ENCODE measurements at regions not wholly inside any gene's neighbourhood (a gene's known extent, or its start where the extent isn't known, plus 50 kb on each side); places are given as distances from the start of the nearest gene placed in this dataset.

DNA sequence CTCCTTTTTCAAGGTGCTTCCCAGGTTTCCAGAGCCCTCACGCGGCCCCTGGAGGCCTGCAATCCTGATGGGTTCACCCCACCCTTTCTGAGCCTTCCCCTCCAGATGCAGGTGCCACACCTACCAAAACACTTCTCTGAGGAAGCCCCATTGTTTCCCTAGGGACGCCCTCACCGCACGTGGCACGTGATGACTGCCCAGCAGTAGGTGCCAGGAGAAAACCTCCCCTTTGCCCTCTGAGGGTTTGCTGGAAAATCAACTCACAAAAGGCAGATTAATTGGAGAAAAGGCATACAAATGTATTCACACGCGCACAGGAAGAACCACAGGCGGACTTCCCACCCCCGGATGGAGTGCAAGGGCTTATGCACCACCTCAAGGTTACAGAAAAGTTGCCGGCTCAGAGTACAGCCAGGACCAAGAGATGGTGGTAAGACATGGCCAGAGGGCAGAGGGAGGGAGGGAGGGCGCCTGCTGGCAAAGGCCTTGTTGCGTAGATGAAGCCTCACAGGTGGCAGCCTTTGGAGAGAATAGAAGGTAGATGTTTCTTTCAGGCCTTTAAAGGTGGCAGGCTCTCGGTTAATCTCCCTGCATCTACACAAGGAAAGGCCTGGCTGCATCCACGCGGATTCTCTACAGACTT is 269.4 kb upstream of the RAB6C start:
- no peak for DNase-seq

DNA sequence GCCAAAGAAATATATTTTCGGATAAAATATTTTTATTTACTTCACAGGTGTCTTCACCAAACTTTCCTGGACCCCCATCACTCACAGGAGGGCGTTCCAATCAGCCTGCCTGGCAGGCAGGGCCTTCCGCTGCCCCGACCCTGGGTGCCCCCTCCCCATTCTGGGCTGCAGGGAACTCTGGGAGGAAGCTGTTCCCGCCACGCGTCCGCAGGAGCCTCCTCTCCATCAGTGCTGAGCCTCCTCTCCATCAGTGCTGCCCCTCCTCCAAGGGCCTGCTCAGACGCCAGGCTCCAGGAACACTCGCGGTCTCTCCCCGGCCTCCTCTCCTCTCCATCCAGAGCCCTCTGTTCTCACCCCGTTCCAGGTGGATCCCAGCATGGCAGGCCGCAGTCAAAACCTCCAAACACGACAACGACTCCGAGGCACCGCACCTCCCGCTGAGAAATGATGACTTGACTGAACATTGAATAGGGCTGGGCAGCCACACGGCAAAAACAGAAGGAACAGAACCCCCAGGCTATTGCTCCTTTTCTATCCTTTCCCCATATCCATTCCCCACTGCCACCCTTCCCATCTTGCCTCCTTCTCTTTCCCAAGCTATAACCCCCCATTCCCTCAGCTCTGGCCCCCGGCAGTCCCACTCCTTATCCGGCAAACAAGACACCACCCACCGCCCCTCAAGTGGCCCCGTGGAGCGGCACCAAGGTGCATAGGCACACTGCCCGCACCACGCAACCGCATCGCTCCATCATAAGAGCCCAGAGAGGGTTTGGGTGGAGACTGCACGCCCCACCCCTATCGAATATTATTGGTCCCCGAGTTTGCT is 268.6 kb upstream of the RAB6C start:
- DNase-seq, result no peak

DNA sequence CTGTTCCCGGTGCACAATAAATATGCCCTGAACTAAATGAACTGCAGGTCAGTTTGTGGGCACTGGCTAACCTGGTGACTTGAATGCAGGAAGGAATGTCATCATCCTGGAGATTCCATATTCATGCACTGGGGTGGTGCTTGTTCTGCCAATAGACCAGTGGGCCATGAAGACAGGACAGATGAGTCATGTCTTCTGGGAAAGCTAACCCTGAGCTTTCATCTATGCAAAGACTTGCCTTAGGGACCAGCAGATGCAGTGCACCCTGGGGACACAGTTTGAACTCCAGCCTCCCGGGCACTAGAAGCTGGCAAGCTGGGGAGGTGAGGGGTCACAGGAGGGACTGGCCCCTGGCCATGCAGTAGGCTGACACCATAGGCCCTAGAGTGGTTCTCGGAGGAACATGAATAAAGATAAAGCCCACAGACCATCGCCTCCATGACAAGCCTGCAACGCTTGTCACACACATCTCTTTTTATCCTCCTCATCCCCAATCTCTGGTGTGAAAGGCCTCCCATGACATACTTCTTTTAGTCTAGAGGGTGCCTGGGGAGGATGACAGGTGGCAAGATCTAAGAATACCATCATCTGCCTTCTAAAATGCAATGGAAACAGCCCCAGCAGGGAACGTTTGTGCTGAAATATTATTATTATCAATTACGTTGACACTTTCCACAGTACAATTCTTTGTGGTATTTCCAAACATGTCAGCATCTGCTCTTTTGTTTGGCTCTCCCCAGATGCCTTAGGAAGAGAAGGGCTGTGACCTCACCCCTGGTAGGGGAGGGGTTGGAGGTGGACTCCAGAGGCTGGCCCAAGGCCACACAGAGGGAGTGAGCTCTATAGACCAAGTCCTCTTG is 267.4 kb upstream of the RAB6C start:
- no peak for DNase-seq

DNA sequence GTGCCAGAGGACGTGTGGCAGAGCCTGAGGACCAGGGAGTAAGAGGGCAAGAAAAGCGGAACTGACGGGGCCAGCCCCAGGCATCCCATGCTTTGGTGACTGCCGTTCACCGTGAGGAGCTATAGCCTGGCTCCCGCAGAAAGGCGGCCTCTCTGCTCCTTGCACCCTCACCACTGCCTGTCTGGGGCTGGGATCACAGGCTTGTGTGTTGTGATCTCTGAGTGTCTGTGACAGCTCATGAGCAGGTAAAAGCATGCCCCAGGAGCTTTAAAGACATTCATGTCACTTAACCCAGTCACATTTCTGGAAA is 266.8 kb upstream of the RAB6C start:
- no peak for DNase-seq

DNA sequence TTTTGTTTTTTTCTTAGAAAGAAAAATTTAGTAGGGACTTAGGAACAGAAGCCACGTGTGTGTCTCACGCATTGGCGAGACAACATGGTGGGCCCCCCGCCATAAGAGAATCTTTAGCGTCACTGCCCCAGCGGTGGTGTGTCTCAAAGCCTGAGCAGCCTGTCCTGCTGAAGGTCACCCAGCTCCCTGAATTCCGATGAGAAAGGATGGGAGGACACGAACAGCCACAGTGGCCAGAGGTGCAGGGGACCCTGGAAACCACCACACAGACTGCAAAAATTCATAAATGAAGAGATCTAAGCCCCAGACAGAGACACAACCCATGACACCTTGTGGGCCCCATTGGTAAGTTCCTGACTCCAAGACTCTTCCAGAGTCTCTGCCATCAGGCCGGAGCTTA is 266.1 kb upstream of the RAB6C start:
- no peak for DNase-seq

DNA sequence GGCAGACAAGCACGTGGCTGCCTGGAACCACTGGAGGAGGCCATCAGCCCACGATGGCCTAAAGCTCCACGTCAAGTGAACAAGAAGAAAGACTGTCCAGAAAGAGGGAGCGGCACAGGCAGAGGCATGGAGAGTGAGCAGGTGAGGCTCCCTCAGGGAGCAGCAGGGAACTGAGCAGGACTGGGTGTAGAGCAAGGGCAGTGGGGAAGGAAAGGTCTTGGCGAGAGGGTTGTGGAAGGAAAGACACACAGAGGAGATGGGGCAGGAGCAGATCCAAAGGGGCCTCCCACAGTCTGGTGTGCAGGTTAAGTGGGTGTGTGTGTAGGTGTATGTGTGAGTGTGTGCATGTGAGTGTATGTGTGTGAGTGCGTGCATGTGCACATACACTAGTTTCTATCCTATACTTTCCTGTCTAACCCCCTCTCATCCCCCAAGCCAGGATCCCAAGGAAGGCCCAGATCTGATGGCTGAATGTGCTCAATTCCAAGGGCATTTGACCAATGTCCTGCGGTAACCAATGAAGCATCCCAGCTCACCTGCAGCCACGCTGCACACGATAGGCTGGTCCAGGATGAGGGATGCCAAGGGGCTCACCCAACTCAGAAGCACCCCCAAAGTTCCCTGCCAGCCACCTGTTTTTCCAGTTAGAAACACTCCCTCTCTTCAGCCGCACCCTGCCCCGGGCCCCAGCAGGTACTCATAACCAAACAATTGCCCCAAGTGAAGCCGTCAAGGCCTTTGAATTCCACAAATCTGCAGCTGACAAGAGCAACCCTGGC is 262.5 kb upstream of the RAB6C start:
- DNase-seq, result no peak

DNA sequence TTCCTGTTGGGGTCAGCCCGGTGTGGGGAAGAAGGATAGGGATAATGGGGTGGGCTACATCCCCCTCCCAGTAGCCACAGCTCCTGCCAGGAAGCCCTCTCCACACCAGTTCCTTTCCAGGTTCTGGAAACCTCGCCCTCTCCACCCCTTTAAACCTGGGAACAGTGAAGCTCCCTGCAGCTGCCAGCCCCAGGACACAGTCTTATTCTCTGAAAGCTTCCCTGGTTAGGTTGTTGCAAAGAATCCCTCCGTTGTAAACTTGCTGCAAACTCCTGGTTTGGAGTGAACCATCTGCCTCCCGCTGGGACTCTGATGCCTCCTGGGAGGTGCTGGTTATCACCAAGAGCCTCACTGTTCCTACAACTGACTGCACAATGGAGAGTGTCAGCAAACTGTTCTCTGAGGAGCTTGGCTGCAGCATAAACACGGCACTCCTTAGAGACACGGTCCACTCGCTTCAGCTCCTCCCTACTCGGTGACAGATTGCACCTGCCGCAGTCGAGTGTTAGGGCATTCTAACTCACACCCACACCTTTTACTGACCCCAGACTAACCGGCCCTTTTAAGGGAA is 261.8 kb upstream of the RAB6C start:
- DNase-seq, result no peak

DNA sequence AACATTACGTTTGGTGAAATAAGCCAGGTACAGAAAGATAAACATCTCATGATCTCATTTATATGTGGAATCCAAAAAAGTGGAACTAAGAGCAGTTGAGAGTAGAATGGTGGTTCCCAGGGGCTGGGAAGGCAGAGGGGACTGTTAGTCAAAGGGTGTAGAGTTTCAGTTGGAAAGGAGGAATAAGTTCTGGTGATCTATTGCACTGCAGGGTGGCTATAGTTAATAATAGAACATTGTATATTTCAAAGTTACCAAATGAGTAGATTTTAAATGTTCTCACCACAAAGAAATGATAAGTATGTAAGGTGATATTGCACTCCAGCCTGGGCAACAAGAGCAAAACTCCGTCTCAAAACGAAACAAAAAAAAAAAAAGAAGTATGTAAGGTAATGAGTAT is 260.1 kb upstream of the RAB6C start:
- no peak for DNase-seq

DNA sequence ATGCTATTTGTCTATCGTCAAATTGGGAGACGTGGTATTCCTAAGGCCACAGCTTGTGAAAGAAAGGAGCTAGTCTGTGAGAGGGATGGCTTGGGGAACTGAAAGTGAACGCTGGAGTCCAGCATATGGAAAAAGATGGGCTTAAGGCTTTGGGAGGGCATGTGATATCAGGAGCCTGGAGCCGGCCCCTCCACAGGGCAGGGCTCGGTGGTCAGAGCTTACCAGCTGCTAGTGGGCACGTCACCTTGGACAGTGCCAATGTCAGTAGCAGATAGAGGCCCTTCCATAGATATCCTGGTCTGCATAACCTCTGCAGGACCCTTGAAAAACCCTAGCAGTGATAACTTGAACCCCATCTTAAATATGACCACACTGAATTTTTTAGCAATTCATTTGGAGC is 259.1 kb upstream of the RAB6C start:
- no peak for DNase-seq

DNA sequence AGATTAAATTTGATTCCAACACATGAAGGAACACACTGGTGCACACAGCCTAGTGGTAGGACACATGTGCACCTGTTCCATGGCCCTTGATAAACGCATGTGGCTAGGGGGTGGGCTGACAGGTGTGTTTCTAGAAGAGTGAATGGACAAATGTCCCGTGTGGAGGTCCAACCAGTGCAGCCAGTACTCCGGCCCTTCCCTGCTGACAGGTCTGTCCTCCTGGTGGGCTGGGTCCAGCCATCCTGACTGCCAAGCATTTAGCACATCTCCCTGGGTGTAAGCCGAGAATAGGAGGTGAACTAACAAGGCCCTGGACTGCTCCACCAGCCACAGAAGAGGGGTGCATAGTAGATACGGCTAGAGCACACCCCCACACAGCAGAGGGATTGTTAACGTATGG is 258.7 kb upstream of the RAB6C start:
- DNase-seq, result no peak

DNA sequence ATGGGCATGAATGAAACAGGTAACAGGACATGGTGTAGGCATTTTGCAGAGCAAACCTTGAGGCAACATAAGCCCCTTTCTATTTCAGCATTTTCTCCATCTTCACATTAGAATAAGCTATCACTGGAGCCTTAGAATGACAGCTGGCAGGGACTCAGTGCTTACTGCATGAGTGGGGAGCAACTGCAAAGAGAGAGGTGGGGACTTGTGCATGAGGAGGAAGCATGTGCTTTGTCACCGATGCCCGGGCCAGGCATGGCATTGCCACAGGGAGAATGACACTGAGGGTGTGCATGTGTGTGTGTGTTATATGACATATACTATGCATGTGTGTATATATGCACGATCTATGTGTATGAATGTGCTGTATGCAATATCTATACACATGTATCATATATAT is 258.2 kb upstream of the RAB6C start:
- DNase-seq, result no peak

DNA sequence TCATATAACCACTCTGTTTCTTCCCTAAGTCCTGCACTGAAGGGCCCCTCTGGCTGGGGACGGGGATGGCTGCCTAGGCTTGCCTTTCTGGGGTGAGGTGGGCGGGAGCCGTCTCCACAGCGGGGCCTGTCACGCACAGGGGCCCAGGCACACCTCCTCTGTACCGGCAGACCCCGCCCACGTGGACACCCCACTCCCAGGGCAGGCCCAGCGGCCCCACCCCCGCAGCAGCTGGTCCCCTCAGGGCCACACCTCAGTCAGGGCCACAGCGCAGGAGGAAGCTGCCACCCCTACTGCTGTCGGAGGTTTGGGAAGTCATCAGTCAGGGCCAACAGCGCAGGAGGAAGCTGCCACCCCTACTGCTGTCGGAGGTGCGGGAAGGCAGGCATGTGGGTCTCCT is 257.6 kb upstream of the RAB6C start:
- no peak for DNase-seq

DNA sequence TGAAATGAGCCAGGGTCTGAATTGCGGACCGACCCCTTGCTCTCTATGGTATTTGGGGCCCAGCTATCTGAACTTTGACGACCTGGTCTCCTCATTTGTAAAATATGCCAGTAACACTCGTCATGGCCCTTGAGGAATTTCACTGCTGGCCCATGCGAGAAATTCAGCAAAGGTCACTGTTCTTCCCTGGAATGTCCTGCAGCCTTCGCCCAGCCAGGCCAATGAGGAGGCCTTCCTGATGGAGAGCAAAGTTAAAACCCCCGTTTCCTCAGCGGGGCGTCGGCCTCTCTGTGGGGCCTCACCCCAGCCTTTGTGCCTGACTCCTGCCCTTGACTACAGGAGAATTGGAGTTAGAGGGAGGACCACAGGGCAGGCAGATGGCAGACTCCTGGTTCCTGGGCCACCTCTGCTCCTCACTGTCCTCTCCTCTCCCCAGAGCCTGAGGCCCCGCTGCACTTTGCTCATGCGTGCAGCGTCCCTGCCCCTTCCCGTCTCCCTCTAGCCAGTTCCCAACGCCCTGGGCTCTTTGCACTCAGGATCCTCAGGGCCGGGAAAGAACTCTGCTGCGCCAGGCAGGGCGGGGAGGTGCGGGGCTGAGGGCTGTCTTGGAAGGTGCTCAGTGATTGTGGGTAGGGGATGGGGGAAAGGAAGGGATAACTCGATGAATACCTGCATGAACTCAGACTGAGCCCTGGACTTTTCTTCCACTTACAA is 257.0 kb upstream of the RAB6C start:
- no peak for DNase-seq

DNA sequence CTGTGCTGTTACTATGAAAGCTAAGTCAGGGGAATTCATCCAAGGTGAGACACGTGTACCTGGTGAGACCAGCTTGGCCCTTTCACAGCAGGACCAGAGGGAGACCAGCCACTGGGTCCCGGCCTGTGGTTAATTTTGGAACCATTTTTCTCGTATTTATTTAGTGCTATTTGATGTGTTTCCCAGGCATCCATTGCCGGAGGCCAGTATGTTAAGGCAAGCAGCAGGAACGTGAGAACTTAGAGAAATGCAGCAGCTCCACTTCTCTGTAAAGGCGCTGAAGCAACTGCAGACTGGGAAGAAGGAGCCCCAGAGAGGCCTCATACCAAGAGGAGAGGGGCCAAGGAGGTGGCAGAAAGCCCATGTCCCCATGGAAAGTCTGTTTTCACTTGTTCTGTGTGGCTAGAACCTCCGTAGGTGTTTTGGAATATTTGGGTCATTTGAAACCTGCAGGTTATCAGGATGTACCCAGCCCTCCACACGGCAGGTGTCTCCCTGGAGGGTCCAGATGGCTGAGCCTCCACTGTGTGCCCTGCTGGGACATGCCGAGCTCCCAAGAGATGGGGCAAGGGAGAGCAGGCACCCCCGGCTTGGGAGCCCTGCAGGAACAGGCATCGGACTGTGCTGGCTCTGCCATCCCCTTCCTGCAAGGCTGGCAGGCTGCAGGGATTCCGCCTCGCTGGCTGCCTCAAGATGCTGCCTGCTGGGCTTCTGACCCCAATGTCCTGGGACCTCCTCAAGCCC is 256.0 kb upstream of the RAB6C start:
- DNase-seq, result no peak

DNA sequence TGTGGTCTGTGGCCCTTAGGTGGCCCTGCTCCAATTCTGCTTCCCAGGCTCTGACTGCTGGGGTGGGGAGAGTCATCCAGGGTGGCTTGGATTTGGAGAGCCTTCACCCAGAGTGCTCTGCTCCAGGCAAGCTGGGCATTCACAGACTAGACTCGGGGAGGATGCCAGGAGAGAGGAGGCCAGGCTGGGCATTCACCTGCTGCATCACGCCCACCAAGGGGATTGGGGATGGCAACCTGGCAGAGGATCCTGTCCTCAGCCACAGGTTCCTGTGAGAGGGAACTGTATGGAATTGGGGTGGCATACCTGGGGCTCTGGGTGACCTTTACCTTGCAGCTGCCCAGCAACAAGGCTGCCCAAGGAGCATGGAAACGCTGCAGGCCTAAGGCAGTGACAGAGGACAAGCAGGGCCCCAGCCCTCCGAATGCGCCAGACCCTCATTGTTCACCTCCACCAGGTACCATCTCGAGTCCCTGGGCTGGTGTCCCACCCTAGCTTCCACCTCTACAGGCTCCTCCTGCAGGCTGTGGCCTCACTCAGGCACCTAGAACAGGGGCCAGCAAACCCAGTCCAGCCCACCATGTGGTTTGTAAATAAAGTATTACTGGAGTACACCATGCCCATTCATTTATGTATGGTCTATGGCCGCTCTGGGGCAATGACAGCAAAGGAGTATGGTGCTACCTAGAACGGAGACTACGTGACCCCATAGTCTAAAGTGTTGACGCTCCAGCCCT is 255.3 kb upstream of the RAB6C start:
- DNase-seq, result no peak

DNA sequence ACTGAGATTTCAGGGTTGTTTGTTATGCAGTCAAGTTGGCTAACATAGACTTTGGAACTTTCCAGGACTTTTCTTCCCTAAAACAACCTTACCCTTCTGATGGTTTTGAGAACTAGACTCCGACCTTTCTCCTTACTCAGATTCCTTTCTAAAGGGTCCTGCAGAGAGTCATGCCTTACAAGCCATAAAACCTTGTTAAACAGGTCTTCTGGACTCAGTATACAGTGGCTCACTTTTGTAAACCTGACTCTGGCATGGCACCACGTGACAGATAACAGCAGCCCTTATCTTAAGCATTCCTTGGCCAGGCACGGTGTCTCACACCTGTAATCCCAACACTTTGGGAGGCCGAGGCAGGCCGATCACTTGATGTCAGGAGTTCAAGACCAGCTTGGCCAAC is 253.2 kb upstream of the RAB6C start:
- no peak for DNase-seq

DNA sequence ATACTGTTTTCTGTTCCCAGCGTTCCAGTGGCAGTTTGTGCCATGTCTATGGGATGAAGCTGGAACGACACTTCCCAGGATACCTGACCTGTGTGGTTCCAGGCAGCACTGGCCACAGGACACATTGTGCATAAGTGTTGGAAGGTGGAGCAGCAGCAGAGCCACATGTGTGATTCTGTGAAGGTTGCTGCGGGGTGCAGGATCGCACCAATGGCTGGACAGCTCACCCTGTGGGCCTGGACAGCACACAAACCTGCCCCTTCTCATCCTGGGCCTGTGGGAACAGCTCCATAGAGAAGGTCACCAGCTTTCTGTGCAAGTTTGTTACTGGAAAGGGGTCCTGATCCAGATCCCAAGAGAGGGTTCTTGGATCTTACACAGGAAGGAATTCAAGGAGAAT is 252.2 kb upstream of the RAB6C start:
- no peak for DNase-seq

DNA sequence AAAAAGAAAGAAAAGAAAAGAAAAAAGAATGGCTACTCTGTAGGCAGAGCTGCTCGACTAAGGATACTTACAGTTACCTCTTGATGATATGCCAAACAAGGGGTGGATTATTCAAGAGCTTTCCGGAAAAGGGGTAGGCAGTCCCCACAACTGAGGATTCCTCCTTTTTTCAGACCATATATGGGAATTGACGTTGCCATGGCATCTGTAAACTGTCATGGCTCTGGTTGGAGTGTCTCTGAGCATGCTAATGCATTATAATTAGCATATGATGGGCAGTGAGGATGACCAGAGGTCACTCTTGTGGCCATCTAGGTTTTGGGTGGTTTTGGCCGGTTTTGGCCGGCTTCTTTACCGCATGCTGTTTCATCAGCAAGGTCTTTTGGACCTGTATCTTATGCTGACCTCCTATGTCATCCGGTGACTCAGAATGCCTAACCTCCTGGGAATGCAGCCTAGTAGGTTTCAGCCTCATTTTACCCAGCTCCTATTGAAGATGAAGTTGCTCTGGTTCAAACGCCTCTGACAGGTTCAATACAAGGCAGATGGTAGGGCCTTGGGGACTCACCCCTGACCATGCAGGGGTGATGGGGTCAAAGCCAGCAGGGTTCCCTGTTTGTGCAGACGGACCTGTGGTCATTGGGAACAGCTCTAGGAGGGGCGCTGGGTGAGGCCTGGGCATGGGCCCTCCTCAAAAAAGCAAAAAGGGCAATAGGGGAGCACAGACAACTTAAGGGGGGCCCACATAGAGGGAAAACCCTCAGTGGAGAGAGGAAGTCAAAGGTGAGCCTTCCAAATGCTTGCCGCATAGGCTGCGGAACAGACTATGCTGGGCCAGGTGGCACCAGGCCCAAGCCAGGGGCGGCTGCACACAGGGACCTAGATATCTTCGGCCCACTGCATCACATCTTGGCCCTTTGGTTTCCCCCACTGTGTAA is 251.2 kb upstream of the RAB6C start:
- DNase-seq, result no peak

DNA sequence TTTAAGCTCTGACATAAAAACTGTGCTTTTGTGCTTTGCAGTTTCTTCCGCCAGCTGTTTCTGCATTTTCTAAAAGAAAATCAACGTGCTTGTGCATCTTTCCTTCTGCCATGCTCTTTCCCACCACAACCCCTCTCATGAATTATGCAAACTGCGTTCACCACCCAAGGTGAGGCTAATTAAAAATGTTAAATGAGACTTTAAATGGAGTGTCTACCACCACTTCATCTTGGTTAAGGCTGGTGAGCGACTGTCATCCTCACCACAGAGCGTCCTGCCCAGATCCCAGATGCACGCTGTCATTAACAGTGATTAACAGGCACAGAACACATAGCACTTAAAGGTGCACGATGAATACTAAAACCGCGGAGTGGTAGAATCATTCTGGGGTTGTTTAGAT is 250.5 kb upstream of the RAB6C start:
- no peak for DNase-seq

DNA sequence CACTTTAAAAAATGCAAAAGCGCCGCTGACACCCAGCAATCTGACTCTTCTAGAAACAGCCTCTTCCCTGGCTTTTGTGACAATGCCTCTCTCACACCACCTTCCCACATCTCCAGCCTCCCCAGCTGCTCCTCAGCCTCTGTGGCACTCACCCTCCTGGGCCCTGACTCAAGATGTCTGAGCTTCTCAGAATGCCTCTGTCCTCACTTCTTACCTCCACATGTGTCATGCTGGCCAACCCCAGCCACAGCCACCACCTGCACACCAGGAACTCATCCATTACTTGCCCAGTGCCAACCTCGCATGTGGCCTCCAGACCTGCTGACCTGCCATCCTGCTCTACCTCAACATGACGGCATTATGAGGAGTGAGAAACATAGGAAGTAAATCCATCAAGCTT is 249.8 kb upstream of the RAB6C start:
- DNase-seq, result no peak

All from stimulated activated CD4-positive, alpha-beta T cell treated with anti-CD3 and anti-CD28 coated beads, Interleukin-12 subunit alpha, Interleukin-12 subunit beta, amount 100 ng/mL, for 4 hours (primary cell).